GM13976 (cell line): ENCODE measurements at regions not wholly inside any gene's neighbourhood (a gene's known extent, or its start where the extent isn't known, plus 50 kb on each side); places are given as distances from the start of the nearest gene placed in this dataset.

Experiments used
- DNase-seq: peaks from one replicate; pipeline ENCODE4 v3.0.0; 2012; ENCODE audit warnings: low spot score
- in situ Hi-C: fragments of 300-500 bp; cut with MboI; formaldehyde crosslinking; loops from one replicate; pipeline ENCODE4 v1.12.0; 2022; ENCODE audit warnings: low sequenced_read_pairs, mixed read lengths, inconsistent platforms; ENCODE audit not compliant: unreplicated experiment
- TF ChIP-seq, protein P1 (sequence below): IDR thresholded peaks from 2 replicates; pipeline ENCODE4 v1.5.1; 2012; ENCODE audit warnings: borderline replicate concordance, mild to moderate bottlenecking; ENCODE audit not compliant: insufficient read depth; ENCODE audit errors: extremely low read depth, missing control alignments, control extremely low read depth

DNA sequence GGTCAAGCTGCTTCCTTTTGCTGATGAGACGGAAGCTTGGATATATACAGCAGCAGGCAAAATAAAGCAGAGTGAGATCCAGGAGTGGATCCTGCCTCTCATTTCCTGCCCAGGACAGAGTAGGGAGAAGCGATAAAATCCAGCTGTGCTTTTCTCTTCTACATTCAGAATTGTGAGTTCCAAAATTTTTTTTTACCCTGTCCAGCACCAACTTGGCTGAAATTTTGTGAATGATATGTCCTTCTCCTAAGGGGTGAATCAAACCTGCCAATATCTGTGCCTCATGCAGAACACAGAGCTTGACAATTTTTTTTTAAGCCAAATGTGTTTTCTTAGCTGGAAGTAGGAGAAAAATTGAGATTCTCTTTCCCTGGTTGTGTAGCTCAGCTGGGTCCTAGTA is 235.6 kb upstream of the CHD6 start:
- DNase-seq, result no peak
- TF ChIP-seq, protein P1, sequence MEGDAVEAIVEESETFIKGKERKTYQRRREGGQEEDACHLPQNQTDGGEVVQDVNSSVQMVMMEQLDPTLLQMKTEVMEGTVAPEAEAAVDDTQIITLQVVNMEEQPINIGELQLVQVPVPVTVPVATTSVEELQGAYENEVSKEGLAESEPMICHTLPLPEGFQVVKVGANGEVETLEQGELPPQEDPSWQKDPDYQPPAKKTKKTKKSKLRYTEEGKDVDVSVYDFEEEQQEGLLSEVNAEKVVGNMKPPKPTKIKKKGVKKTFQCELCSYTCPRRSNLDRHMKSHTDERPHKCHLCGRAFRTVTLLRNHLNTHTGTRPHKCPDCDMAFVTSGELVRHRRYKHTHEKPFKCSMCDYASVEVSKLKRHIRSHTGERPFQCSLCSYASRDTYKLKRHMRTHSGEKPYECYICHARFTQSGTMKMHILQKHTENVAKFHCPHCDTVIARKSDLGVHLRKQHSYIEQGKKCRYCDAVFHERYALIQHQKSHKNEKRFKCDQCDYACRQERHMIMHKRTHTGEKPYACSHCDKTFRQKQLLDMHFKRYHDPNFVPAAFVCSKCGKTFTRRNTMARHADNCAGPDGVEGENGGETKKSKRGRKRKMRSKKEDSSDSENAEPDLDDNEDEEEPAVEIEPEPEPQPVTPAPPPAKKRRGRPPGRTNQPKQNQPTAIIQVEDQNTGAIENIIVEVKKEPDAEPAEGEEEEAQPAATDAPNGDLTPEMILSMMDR, result no peak
- in situ Hi-C loops, result no loop called here

DNA sequence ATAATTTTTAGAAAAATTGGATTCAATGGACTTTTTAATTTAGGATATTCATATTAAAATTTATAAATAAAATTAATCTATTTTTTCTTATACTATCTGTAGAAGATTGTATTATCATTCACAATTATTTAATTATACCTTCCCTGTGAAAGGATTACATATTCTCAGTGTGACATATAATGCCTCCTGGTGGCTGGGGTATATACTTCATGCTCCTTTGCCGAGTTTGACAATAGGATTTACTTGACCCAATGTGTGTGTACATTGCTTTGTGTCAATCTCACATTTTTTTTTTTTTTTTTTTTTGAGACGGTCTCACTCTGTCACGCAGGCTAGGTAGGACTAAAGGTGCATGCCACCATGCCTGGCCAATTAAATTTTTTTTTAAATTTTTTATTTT is 230.0 kb upstream of the CHD6 start:
- TF ChIP-seq, protein P1, result no peak
- in situ Hi-C loops, result no loop called here
- no peak for DNase-seq

DNA sequence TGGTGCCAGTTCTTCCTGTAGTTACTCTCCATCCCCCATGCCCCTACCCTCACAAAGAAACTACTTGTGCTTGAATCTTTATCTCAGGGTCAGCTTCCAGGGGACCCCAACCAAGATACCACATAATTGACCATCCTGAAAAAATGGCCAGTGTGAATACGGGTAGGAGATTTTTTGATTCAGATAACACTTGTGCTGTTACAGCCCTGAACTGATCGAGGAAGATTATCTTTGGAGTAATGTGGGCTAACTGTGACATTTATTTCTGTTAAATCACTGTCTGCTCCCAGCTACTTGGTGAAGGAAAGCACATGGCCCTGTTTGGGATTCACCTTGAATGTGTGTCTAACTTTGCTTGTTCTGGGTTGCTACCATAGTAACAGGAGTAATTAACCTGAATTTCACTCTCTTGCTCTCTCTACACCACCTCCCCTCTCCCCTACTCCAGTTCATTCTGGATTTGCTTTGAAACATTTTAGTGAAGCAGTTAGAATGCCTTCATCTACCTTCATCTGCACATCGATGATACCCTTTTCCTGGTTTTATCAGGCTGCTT is 219.6 kb upstream of the CHD6 start:
- in situ Hi-C loops, result no loop called here
- no peak for DNase-seq
- TF ChIP-seq, protein P1, result no peak

DNA sequence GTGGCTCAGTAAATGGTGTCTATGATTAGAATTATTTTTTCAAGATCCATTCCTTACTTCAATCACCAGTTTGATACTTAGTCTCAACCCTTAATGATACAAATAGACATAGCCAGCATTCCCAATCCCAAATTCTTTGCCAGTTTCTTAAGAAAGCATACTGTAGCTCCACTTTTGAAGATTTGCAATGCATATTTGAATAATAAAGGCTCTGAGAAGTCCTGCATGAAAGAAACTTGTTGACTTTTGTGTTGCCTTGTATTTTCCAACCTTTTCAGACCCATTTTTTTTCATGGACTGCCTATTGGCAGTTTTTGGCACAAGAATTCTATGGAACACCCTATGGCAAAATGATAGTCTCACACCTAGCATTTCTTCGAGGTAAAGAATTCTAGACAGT is 215.6 kb upstream of the CHD6 start:
- DNase-seq, result no peak
- TF ChIP-seq, protein P1, result no peak
- in situ Hi-C loops, result no loop called here

DNA sequence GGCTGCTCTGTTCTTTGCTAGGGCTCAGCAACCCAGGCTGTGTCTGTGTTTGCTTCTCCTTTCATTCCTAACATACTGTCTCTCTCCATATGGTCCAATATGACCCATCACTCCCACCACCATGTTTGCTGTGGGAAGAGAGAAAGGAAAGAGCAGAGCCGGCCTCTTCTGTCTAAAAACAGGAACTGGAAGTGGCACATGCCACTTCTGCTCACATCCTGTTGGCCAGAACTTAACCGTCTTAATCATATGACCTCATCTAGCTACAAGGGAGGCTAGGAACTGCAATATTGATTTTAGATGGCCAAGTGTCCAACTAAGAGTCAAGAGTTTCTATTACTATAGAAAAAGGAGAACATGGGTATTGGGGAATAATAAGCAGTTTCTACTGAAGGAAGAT is 212.5 kb upstream of the CHD6 start:
- TF ChIP-seq, protein P1, result no peak
- in situ Hi-C loops, result no loop called here
- DNase-seq, result no peak

DNA sequence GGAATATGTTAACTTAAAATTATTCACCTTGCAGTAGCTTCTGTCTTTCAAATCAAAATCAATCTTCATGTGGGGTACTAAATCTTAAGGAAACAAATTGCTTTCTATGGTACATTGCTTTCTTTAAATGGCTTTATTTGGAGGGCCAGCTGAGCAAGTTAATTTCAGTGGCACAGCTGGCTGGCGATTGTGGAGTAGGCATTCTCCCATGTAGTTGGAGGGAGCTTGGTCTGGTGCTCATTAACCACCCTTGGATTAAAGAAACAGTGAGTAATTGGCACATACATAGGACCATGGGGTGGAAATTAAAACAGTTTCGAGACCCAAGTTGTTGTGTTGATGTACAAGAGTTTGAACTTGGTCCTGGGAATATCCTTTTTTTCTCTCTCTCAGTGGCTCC is 201.3 kb upstream of the CHD6 start:
- TF ChIP-seq, protein P1, result no peak
- in situ Hi-C loops, result no loop called here
- no peak for DNase-seq

DNA sequence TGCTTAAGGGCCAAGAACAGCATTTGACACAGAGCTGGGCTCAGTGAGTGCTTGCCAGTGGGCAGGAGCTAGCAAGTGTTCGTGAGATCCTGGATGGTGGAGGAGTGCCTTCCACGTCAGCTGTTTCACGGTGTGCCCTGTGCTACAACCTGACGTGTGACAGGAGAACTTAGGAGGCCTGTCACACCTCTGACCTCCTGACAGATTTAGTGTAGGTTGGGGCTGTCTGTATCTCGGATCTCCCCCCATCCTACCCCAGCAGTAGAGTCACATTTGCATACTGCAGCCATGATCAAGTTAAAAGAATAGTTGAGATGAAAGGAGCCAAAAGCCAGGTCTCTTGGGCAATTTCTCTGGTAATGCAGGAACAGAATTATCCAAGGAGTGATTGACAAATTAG is 200.8 kb upstream of the CHD6 start:
- DNase-seq, result no peak
- TF ChIP-seq, protein P1, result no peak
- in situ Hi-C loops, result no loop called here
